GM12865 (cell line): ENCODE measurements at regions not wholly inside any gene's neighbourhood (a gene's known extent, or its start where the extent isn't known, plus 50 kb on each side); places are given as distances from the start of the nearest gene placed in this dataset.

Experiments
- DNase-seq: peaks from one replicate; pipeline ENCODE4 v3.0.0; 2010; ENCODE audit warnings: low read depth
- H3K4me3 ChIP-seq: 2 replicates; pipeline ENCODE4 v1.5.1; 2011; ENCODE audit warnings: mild to moderate bottlenecking, low read depth, low read length, control low read depth
- TF ChIP-seq, protein P1 (sequence below): IDR thresholded peaks from 2 replicates; pipeline ENCODE4 v1.5.1; 2011; ENCODE audit warnings: low read length, control low read depth, low read depth, inconsistent platforms; ENCODE audit not compliant: insufficient read depth; ENCODE audit errors: missing control alignments

DNA sequence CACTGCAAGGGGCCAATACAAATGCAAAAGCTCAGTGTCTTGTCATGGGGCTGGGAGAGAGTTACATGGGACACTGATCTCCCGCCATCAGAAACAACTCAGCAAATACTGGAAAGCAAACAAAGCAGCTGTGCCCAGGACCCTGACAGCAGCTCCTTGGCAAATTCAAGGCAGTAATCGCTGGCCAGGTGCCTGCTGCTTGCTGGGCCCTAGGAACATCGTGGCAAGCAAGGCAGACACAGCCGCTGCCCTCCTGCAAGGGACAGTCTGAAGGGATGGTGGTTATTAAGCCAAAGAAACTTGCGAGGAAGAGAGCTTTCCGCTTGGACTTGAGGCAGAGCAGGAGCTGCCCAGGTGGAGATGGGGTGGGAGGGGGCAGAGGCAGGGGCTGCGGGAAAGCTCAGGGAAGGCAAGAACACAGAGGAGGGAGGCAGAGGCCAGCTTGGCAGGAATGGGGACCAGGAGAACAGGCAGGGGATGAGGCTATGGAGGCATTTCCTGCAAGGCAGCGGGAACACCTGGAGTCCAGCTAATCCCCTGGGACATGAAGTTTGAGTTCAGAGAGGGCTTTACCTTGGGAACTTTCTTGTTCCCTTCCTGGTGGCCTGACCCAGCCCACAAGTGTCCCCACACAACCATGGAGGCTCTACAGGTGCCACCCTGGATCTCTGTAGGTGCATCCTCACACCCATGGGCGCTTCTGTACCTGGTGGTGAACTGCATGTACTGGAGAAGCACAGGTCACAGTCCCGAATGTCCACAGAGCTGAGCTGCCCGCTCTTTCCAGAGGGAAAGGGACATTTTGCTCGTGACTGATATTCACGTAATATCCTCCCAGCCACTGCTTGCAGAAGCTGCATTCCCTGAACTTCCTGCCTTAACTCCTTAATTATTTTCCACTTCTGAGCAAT, 78.7 kb upstream of the ATP2B2 start:
- TF ChIP-seq, protein P1, sequence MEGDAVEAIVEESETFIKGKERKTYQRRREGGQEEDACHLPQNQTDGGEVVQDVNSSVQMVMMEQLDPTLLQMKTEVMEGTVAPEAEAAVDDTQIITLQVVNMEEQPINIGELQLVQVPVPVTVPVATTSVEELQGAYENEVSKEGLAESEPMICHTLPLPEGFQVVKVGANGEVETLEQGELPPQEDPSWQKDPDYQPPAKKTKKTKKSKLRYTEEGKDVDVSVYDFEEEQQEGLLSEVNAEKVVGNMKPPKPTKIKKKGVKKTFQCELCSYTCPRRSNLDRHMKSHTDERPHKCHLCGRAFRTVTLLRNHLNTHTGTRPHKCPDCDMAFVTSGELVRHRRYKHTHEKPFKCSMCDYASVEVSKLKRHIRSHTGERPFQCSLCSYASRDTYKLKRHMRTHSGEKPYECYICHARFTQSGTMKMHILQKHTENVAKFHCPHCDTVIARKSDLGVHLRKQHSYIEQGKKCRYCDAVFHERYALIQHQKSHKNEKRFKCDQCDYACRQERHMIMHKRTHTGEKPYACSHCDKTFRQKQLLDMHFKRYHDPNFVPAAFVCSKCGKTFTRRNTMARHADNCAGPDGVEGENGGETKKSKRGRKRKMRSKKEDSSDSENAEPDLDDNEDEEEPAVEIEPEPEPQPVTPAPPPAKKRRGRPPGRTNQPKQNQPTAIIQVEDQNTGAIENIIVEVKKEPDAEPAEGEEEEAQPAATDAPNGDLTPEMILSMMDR: no peak
- H3K4me3 ChIP-seq: no peak overlapping the region
- no peak for DNase-seq

DNA sequence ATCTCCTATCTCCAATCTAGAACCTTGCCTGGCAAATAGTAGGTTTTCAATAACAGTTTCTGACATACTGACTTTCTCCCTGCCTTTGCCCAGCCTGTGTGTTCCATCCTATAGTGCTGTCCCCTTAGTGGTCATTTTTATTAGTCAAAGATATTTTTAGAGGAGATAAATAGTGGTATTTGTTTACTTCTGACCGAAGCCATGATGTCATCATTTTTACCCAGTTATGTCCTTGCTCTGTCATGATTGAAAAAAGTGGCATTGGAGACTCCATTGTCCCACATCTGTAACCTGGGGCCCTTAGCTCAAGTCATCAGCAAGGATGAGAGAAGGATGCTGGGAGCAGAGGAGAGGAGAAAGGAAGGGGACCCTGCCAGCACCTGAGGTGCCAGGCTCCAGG, 80.6 kb upstream of the ATP2B2 start:
- no peak overlapping the region for H3K4me3 ChIP-seq
- TF ChIP-seq, protein P1: no peak
- DNase-seq: no peak

DNA sequence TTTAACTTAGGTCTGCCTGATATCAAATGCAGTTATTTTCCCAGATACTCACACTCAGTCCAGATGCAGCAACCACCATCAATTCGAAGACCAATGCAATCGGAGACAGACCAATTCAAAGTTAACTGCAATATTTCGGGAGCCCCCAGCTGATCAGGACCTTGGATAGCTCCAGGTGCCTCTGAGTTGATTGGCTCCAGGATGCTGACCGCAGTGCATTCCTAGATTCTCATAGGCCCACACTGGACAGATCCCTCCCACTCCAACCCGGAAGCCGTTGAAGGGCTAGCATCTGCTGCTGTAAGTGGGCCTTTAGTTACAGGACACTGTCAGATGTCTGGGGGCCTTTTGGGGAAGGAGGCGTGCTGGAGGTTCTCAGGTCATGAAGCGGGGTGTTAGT, 89.5 kb upstream of the ATP2B2 start:
- H3K4me3 ChIP-seq: no peak overlapping the region
- TF ChIP-seq, protein P1: no peak
- DNase-seq: peak; percentile 57

DNA sequence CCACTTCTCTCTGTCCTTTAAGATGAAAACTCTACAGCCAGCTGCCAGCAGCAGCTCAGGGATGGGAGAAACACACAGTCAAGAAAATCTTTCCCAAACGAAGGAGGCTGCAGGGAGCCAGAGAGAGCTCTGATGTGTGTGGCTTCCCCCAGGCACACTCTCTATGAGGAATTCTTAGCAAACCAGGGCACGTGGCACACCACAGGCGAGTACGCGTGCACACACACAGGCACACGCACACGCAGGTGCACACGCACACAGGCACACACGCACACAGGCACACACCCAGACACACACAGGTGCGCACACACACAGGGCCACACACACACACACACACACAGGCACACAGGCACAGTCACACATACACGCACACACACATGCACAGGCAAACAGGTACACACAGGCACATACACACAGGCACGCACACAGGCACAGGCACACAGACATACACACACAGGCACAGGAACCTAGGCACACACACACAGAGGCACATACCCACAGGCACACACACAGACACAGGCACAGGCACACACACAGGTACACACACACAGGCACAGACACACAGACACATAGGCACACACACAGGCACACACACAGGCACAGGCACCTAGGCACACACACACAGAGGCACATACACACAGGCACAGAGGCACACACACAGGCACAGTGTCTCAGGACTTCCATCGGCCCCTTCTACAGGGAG, 91.5 kb upstream of the ATP2B2 start:
- no peak for DNase-seq
- H3K4me3 ChIP-seq: no peak overlapping the region
- TF ChIP-seq, protein P1: no peak

DNA sequence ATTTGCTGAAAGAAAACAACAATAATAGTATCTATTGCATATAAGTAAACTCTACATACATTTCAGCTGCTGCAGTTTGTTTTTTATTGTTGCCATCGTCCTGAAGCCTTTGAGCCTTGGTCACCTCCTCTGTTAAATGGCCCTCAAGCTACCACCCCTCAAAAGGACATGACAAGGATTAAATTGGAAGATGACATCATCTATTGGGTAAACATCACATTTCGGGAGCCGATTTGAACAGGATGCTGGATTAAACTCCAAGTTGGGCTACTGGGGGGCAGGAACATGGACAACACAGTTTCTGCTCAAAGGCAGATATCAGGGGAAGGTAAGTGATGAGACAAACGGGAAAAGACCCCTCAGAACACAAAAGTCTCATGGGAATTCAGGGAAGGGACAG, 92.3 kb upstream of the ATP2B2 start:
- H3K4me3 ChIP-seq: no peak overlapping the region
- TF ChIP-seq, protein P1: no peak
- no peak for DNase-seq

DNA sequence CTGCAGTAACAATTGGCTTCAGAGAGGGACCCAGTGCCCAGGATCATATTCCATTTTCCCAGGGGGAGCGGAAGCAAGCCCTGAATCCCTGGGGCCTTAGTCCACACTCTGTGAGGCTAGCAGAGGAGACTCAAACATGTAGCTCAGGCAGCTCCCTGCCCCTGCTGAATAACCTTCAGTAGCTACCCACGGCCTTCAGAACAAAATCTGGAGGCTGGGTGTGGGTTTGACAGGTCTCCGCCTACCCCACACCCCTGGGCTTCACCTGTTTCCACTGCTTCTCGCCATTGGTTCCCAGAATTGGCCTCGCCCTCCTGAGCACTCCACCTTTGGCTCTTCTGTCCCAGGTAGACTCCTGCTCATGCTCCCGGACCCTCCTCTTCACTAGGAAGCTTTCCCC, 93.6 kb upstream of the ATP2B2 start:
- TF ChIP-seq, protein P1: no peak
- no peak overlapping the region for H3K4me3 ChIP-seq
- DNase-seq: no peak
